KBM-7 (cell line): ENCODE measurements at regions not wholly inside any gene's neighbourhood (a gene's known extent, or its start where the extent isn't known, plus 50 kb on each side); places are given as distances from the start of the nearest gene placed in this dataset.

Source experiments
- DNase-seq: peaks from one replicate; pipeline ENCODE4 v3.0.0-alpha.2; 2015
- in situ Hi-C: fragments of 300-500 bp; cut with MboI; formaldehyde crosslinking; loops from 2 replicates; pipeline ENCODE4 v1.14.3; 2020; ENCODE audit warnings: low sequenced_read_pairs, low pct_unique_long_range_greater_than_20kb, mixed read lengths

- in situ Hi-C loops, result no loop called here
Measured at GRCh38 chr4:100130964-100131363, 59.3 kb downstream of the DDIT4L start.

GRCh38 chr4:100130491-100130890 lies 59.8 kb downstream of the DDIT4L start:
- in situ Hi-C loops, result no loop called here
- no peak for DNase-seq

More at GRCh38 chr4:100130964-100131363, 59.3 kb downstream of the DDIT4L start:
- DNase-seq, result no peak

GRCh38 chr4:100129774-100130173 lies 60.5 kb downstream of the DDIT4L start:
- in situ Hi-C loops, result no loop called here
- no peak for DNase-seq

- in situ Hi-C loops, result no loop called here
- no peak for DNase-seq
Measured at GRCh38 chr4:100128338-100128737, 61.9 kb downstream of the DDIT4L start.

- DNase-seq, result no peak
- in situ Hi-C loops, result no loop called here
Measured at GRCh38 chr4:100124715-100125114, 65.6 kb downstream of the DDIT4L start.

- DNase-seq, result no peak
- in situ Hi-C loops, result no loop called here
Measured at GRCh38 chr4:100118181-100118580, 72.1 kb downstream of the DDIT4L start.

GRCh38 chr4:100117750-100118149 lies 72.5 kb downstream of the DDIT4L start:
- in situ Hi-C loops, result no loop called here
- peak; percentile 1 for DNase-seq

- DNase-seq, result no peak
- in situ Hi-C loops, result no loop called here
Measured at GRCh38 chr4:100114909-100115308, 75.4 kb downstream of the DDIT4L start.

- no peak for DNase-seq
- in situ Hi-C loops, result no loop called here
Measured at GRCh38 chr4:100113732-100114131, 76.5 kb downstream of the DDIT4L start.

- in situ Hi-C loops, result no loop called here
- DNase-seq, result no peak
Measured at GRCh38 chr4:100113096-100113495, 77.2 kb downstream of the DDIT4L start.

- in situ Hi-C loops, result no loop called here
- no peak for DNase-seq
Measured at GRCh38 chr4:100109921-100110320, 80.3 kb downstream of the DDIT4L start.

- in situ Hi-C loops, result no loop called here
Measured at GRCh38 chr4:100108869-100109268, 81.4 kb downstream of the DDIT4L start.

GRCh38 chr4:100106982-100107381 lies 83.3 kb downstream of the DDIT4L start:
- DNase-seq, result peak; percentile 5
- in situ Hi-C loops, result no loop called here

More at GRCh38 chr4:100108869-100109268, 81.4 kb downstream of the DDIT4L start:
- DNase-seq, result no peak

- DNase-seq, result no peak
- in situ Hi-C loops, result no loop called here
Measured at GRCh38 chr4:100103671-100104070, 86.6 kb downstream of the DDIT4L start.

- in situ Hi-C loops, result no loop called here
Measured at GRCh38 chr4:100100985-100101384, 89.3 kb downstream of the DDIT4L start.

GRCh38 chr4:100099746-100100145 lies 90.5 kb downstream of the DDIT4L start:
- in situ Hi-C loops, result no loop called here
- no peak for DNase-seq

More at GRCh38 chr4:100100985-100101384, 89.3 kb downstream of the DDIT4L start:
- DNase-seq, result no peak

- no peak for DNase-seq
- in situ Hi-C loops, result no loop called here
Measured at GRCh38 chr4:100098681-100099080, 91.6 kb downstream of the DDIT4L start.

- in situ Hi-C loops, result no loop called here
- no peak for DNase-seq
Measured at GRCh38 chr4:100098011-100098545, 92.2 kb downstream of the DDIT4L start.

GRCh38 chr4:100095729-100096595 lies 94.3 kb downstream of the DDIT4L start:
- DNase-seq, result peak; percentile 42
- in situ Hi-C loops, result no loop called here

- peak; percentile 73 for DNase-seq
- in situ Hi-C loops, result no loop called here
Measured at GRCh38 chr4:100093091-100093866, 97.0 kb downstream of the DDIT4L start.
